HFF-Myc (cell line): ENCODE measurements at regions not wholly inside any gene's neighbourhood (a gene's known extent, or its start where the extent isn't known, plus 50 kb on each side); places are given as distances from the start of the nearest gene placed in this dataset.

Source experiments
- DNase-seq: peaks from one replicate; pipeline ENCODE4 v3.0.0-alpha.2; 2011; ENCODE audit warnings: low read depth; ENCODE audit errors: extremely low read depth
- H3K4me3 ChIP-seq: replicated peaks from 2 replicates; pipeline ENCODE4 v1.5.1; 2011; ENCODE audit warnings: low read depth, mild to moderate bottlenecking, control low read depth, low read length
- TF ChIP-seq, protein P1 (sequence below): IDR thresholded peaks from 2 replicates; pipeline ENCODE4 v1.5.1; 2012; ENCODE audit warnings: mild to moderate bottlenecking, low read depth, low read length, control low read depth; ENCODE audit errors: missing control alignments

DNA sequence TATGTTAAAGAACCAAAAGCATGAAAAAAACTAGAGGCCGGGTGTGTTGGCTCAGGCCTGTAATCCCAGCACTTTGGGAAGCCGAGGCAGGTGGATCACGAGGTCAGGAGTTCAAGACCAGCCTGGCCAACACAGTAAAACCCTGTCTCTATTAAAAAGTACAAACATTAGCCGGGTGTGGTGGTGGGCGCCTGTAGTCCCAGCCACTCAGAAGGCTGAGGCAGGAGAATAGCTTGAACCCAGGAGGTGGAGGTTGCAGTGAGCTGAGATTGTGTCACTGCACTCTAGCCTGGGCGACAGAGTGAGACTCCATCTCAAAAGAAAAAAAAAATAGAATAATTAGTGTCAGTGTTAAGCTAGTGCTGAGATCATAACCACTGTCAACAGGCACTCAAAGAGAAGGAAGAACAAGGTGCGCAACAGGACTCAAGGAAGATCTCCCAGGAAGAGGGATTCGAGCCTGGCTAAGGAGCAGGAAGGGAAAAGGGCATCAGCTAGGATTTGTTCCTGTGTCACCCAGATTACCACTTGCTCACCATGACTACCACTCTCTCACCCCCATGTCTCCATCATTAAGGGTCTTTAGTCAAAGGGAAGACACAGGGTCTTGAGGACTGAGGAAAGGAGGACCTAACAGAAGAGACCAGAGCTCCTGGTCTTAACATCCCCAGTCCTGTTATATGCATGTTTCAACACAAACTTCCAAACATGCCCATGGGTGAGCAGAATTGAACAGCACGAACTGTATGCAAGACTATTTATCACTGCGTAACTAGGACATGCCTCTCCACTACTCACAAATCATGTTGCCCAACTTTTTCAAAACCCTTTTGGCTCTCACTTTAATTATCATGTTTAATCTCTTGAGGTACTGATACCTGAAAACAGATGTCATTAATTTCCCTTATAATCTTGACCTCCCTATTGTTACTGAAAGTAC is 88.3 kb upstream of the PLEKHM1 start:
- no peak for DNase-seq
- H3K4me3 ChIP-seq = no peak overlapping the region
- TF ChIP-seq, protein P1, sequence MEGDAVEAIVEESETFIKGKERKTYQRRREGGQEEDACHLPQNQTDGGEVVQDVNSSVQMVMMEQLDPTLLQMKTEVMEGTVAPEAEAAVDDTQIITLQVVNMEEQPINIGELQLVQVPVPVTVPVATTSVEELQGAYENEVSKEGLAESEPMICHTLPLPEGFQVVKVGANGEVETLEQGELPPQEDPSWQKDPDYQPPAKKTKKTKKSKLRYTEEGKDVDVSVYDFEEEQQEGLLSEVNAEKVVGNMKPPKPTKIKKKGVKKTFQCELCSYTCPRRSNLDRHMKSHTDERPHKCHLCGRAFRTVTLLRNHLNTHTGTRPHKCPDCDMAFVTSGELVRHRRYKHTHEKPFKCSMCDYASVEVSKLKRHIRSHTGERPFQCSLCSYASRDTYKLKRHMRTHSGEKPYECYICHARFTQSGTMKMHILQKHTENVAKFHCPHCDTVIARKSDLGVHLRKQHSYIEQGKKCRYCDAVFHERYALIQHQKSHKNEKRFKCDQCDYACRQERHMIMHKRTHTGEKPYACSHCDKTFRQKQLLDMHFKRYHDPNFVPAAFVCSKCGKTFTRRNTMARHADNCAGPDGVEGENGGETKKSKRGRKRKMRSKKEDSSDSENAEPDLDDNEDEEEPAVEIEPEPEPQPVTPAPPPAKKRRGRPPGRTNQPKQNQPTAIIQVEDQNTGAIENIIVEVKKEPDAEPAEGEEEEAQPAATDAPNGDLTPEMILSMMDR = no peak

DNA sequence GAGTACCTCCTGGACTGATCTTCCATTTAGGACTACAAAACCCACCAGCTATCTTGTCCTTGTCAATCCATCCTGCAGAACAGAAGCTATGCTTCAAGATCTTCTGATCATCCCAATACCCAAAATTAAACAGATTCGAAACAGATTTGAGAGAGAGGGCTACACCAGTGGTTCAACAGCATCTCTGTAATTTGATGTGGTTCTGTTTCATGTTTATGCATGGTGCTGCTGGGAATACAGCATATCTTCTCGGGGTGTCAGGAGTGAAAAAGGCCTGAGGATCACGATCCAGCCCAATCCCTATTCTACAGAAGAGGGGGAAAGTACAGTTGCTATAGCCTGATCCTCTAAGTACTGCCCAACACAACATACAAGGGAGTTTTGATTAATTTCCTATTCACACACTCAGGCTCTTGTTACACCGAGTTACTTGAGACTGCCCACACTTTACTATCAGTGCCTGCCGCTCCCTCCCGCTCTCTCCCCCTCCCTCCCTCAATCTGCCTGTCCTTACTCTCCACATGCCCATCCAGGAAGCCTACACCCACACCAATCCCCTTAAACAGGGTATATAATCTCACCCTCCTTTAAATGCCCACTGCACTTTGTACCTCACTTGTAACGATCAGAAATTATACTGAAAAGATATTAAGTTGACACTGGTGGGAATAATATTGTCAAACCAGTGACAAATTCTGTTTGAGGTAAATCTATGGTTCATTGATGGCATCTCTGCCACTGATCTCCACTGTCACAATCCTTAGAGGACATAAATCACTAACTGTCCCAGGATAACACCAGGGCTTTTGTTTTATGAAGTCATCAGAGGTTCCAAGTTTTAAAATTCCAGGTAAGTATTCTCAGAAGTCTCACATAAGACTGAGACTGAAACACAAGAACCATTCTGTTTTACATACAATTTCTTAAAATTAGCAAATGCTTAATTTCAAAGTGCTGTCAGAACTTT is 89.3 kb upstream of the PLEKHM1 start:
- DNase-seq = no peak
- no peak overlapping the region for H3K4me3 ChIP-seq

DNA sequence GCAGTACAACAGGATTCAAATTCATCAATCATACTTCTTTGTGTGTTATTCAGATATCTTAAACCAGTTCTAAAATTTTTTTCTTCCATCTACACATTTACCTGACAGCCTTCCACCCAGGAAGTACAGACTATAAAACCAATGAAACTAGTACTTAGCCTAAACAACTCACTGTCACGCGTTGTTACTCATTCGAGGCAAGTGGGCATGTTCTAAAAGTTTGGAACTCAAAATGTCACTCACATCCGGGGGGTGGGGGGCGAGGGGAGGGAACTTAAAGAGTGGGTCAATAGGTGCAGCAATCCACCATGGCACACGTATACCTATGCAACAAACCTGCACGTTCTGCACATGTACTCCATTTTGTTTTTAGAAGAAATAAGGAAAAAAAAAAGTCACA is 90.4 kb upstream of the PLEKHM1 start:
- H3K4me3 ChIP-seq = no peak overlapping the region
- TF ChIP-seq, protein P1 = no peak
- no peak for DNase-seq

More for the DNA sequence above, 89.3 kb upstream of the PLEKHM1 start:
- TF ChIP-seq, protein P1 = no peak

DNA sequence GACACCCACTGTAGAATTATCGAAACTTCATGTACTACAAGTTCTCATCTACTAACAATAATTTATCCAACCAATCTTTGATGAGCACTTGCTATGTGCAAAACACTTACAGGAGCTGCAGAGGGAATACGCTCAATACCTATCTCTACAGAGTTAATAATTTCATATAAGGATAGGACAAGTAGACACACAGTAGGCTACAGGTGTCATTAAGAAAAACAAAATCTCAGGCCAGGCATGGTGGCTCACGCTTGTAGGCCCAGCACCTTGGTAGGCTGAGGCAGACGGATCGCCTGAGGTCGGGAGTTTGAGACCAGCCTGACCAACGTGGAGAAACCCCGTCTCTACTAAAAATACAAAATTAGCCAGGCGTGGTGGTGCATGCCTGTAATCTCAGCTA is 91.3 kb upstream of the PLEKHM1 start:
- no peak for DNase-seq
- H3K4me3 ChIP-seq = no peak overlapping the region
- TF ChIP-seq, protein P1 = no peak

DNA sequence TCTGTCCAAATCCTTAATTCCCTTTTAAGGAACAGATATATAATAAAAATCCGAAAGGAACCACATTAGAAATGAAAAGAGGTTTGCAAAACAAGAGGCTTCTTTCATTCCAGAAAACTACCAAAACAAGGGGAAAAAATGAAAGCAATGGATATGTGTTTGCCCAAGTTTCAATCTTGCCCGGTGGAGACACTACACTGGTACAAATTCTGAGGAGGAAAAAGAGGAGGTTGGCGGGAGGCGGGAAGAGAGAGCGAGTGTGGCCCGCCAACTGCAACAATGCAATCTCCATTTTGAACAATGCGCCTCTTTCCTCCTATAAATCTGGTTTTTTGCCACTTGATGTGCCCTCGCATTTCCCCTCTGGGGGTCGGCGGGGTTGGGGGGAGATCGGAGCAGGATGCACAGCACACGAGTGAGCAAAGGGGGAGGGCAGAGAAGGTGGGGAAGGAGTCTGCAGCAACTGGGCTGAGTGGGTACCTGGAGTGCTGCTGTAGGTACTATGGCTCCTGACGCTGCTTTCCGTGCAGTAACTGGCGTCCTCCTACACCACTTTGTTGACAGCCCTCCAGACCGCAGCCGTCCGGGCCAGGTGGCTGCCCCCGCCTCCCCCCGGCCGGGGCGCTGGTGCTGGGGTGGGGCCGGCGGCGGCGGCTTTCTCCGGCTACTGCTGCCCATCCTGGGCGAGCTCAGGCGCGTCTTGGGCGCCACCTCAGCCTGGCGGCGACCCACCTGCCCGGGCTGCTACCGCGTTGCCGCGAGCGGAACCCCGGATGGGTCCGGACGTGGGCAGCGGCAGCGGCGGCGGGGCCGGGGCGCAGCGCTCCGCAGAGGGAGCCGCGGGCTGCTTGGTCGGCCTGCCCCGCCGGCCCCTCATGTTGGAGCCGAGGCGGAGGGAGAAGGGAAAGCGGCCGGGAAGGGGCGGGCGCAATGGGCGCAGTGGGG is 93.8 kb upstream of the PLEKHM1 start:
- TF ChIP-seq, protein P1 = no peak
- DNase-seq = no peak
- peak overlapping the region; percentile 75 for H3K4me3 ChIP-seq
